ENCODE measurements at regions not wholly inside any gene's neighbourhood (a gene's known extent, or its start where the extent isn't known, plus 50 kb on each side); places are given as distances from the start of the nearest gene placed in this dataset.

DNA sequence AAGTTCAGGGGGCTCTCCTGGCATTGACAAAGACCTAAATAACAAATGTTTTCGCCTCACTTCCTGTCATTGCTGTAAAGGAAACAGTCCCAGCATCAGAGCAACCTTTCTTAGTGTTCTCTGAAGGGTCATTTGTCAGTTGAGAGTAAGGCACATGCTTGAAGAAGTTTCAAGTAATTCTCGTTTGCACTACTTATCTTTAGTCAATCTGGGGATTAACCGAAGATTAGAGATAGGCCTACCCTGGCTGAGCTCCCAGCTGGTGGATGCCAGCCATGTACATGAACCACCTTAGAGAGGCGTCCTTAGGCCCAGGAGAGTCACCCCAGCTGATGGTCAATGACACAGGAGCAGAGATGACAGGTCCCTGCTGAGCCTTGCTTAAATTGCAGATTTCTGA is 189.9 kb upstream of the PGRMC2 start:
- no peak for DNase-seq

DNA sequence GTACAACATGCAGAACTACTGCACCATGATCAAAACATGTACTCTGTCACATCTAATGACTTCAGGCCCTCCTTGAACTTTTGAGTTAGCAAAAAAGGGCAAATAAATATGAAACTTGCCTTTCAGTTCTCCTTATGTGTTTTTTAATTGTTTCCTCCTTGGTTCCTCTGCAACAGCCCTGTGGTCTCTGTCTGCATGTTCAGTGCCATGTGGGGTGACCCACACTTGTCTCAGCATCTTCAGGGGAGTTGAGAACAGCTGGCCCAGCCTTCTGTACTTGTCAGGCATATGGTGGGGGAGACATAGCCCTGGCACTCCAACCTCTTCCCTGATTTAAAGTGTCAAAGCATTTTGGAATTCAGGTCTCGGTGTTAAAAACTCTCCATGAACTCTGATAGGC is 188.0 kb upstream of the PGRMC2 start:
- no peak for DNase-seq

DNA sequence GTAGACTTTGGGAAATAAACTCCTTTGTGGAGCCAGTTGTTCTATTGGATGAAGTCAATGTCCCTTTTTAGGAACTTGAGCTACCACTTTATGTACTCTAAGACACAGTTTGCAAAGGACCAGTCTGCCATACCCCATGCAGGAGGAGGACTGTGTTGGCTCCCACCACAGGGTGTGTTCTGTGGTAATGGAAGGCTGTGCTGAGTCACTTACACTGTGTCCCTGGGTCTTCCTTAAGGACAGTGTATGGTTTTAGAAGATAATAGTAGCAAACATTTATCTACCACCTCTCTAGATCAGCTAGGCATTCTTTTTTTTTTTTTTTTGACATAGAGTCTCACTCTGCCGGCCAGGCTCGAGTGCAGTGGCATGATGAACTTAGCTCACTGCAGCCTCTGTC is 184.0 kb upstream of the PGRMC2 start:
- no peak for DNase-seq

DNA sequence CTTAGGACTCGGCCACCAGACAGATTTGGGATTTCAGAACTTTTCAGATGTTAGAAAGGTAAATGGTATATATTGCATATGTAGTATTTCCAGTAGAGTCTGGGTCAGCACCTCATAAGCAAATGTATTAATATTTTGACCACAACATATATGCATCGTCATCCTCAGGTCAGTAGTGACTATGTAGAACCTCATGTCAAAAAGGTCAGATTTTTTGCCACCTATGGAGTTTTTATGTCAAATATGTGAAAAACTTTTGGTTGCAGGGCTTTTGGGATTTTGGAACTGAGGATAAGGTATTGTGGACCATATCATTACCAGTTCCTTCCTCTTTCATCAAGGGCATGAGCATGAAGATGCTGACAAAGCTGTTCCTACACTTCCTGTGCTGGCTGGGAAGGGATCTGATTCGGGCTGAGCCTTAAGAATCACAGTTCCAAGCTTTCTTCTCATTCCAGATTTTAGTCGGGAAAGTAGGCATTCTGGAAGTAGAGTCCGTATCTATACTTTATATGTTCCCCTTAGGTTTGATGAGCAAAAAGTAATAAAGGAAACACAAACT is 183.0 kb upstream of the PGRMC2 start:
- no peak for DNase-seq

DNA sequence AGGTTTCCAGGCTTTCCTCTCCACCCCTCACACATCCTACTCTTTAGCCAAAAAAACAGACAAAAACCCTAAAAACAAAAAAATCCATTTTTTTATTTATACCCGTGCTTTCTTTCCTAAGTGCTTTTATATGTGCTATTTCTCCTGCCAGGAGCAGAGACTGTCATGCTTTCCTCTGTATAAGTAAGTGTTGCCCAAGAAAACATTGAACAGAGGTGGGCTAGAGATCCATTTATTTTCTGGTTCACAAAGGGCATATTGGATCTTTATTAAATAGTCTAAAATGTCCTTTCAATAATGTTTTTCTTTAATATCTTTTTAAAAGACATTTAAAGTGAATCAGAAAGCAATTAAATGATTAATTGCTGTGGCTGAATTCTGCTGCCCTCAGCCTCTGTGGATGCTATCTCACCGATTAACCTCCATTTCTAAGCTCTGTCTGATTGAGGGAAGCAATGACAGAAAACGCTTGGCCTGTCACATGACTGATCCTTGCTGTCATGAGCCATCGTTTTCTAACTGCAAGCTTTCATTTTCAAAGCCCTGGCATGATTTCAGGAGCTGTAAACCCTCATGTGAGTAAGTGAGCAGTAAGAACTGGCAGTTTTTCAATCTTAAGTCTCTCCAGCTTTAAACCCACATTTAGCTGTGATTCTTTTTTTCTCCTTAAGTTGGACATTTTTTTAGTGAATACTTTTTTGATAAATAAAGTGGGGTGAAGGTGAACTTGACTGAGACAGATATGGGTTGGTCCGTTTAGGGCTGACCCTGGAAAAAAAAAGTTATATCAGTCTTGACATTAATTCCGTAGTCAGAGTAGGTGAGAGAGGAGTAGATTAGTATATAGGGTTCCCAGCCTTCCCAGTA is 180.7 kb upstream of the PGRMC2 start:
- DNase-seq, result peak; percentile 48

DNA sequence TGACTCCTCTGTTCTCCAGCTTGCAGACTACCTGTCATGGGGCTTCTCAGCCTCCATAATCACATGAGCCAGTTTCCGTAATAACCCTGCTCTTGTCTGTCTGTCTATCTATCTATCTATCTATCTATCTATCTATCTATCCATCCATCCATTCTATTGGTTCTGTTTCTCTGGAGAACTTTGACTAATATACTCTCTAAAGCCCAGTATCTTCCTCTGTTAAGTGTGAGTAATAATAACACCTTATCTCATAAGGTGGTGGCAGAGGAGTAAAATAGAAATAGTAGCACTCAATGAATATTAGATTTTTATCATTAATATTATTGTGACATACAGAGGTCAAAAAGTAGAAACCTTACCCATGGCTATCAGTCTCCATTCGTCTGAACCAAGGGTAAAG is 177.9 kb upstream of the PGRMC2 start:
- DNase-seq, result no peak

DNA sequence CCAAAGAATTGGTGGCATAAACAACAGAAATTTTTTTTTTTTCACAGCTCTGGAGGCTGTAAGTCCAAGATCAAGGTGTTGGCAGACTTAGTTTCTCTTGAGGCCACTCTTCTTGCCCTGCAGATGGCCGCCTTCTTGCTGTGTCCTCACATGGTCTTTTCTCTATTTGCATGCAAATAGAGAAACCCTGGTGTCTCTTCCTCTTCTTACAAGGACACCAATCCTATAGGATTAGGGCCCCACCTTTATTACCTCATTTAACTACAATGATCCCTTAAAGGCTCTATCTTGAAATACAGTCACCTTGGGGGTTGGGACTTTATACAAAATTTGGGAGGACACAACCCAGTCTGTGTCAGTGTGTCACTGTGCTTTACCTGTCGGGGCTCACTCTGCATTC is 175.4 kb upstream of the PGRMC2 start:
- DNase-seq, result no peak

DNA sequence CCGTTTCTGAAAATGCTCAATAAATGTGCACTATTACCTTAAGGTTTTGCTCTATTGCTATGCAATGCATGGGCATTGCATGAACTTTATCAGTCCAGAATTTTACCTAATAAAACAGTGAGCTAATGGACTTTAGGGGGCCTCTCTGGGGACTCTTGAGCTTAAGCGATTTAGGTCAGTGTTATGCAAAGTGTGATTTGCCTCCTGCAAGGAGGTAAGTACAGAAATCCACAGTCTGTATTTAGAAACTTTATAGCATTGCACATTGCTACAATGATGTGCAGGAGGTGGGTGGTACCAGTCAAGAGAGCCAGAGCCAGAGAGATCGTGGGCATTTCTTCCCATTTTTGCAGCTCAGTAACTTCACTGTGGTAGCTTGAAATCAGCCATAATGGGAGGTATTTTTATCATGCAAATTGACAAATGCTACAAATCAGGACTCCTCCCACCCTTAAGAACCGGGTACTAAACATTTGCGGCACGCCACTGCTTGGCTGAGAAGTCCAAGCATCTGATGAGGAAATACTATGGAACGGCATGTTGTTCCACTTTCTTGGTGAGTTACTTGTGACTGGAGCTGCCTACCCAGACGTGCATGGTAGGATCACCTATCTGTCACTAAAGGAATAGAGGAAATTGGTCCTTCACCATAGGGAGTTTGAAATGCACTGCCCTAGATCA is 174.6 kb upstream of the PGRMC2 start:
- DNase-seq, result no peak

DNA sequence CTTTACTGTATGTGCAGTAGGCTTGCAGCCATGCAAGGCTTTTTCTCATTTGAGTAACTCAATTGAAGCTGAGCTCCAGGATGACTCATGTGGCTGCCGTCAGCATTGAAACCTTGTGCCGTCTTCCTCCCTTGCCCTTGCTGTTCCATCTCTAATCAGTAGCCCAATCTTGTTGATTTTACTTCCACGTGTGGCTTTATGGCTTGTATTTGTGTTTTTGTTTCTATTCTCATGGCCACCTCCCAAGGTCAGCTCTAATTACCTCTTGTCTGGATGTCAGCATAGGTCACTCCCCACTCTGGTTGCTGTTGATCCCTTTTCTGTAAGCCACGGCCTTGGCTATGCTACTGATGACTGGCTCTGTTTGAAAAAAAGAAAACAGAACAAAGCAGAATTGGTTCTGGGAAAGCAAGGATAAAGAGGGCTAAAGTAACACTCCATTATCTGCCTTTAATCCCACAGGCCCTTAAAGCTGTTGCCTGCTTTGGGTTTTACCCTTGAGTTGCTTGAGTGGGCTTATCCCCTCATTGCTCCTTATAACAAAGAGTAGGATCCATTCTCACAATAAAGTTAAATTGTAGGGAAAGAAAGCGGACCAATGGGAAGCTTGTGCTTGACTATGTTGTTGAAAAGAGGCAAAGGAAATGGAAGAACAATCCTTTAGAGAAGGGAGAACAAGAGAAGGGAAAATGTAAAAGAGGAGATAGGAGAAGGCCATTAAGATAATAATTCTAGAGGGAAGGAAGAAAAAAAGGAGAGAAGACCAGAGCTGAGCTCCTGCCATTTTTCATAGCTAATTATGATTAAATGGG is 173.9 kb upstream of the PGRMC2 start:
- DNase-seq, result peak; percentile 33

DNA sequence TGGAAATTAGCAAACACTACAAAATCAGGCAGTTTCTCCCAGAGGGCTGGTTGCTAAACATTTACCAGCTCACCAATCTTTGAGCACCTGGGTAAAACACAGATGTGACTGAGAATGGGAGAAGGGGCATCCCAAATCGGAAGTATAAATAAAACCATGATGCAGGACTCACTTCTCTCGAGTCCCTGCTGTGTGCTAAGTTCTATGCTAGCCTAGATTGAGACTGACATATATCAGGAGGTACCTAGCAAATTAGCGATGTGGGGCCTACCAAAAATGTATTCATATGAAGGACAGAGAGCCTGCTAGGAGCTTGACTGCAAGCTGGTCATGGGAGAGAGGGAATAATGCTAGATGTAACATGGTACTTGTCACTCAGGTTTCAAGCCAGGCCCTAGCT is 171.9 kb upstream of the PGRMC2 start:
- no peak for DNase-seq

DNA sequence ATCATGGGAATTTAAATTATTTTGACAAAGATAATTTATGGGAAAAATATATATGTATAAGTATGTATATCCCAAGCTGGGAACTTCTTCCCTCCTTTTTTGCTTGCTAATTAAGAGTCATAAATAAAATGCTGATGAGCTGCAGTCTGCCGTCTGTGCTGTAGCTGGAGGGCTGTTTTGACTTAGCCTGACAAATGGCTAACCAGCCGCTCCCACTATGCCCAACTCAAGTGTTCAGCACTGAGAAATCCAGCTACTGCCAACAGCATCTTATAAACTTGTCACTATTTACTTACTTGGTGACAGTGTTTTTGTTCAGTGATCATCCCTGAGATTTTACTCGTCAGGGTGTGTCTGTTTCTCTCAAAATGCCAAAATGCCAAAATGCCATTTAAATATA is 171.2 kb upstream of the PGRMC2 start:
- DNase-seq, result no peak

DNA sequence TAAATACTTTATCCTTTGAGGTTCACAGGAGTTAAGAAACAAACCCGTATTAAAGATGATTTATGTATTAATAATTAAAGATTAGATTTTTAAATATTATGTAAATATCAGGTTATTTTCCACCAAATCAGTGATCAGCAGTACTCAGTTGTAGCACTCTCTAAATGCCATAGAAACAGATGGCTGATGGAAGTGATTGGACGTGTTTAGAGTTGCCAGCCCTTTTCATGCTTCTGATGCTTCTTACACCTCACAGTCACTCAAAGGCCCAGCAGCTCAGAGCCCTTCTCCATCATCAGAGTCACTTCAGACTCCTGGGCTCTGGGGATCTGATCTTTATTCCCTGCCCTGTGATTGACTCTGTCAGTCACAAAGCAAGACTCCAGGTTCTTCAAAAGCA is 170.1 kb upstream of the PGRMC2 start:
- no peak for DNase-seq

DNA sequence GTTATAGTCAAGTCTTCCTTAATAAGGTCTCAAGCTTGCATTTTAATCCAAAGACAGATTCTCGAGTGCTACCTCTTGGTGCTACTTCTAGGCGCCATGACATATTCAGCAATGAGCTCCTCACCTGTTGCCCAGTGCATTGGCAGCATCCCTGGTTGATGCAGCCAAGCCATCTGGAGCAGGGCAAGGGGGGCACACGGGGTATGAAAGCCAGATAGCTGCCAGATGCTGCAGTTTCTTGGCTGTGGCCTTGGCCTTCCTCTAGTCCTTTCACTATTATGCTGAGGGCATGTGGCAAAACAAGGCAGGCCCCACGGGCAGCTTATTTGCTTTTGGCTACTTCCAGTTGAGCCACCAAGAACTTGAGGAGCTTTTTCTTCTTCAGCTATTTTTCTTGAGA is 168.6 kb upstream of the PGRMC2 start:
- DNase-seq, result no peak

DNA sequence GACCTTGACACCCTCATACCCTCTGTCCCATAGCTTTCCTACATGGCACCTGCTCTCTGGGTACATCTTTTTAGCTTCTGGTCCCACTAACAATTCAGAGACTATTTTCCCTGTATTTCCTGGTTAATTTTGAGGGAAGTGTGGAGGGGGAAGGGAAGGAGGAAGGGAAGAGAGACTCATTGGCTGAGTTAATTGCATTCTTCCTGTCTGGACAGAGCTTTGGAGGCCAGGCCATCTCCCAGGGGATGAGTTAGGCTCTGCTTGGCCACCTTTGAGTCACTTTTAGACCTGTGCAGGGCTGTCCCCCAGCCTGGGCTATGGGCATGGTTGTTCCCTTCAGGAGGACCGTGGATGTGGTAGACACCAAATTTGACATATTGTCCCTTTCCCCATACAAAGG is 167.9 kb upstream of the PGRMC2 start:
- no peak for DNase-seq

DNA sequence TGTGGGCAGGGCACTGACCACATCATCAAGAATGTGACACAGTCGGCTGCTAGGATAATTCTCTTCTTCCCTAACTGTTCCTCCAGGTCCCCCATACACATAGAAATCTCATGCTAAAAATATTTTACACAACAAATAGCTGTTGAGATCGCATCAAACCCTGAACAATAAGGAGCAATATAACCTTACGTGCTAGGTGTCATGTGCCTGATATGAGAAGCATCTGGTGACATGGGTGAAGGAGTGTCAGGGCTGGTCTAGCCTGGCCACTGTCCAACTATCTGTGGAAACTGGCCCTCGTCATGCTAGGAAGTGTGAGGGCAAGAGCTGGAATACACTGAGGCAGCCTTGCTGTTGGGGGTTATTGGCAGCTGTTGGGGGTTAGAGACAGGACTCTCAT is 167.3 kb upstream of the PGRMC2 start:
- DNase-seq, result no peak

DNA sequence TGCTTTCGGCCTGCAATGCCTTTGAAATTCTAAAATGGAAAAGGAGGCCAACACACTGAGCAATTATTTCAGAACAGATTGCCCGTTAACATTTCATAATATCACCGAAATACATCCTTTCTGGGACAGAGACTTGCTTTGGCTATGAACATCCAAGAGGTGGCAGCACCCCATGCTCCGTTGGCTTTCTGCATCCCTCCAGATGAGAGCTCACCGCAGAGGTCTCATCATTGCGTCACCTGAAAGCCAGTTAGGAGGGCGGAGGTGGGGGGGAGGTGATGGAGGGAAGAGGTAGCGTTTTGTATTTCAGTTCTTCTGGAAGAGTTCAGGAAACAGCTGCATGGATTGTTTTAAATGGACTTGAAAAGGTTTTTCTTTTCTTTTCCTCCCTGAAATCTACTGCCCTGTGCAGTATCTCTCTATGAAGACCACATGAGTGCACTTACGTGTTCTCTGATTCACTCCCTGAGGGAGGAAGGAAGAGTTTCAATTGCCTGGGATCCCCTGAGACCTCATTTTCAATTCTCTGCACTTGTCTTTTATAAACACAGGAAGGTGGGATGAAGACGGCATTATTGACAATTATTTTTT is 166.8 kb upstream of the PGRMC2 start:
- DNase-seq, result peak; percentile 64

DNA sequence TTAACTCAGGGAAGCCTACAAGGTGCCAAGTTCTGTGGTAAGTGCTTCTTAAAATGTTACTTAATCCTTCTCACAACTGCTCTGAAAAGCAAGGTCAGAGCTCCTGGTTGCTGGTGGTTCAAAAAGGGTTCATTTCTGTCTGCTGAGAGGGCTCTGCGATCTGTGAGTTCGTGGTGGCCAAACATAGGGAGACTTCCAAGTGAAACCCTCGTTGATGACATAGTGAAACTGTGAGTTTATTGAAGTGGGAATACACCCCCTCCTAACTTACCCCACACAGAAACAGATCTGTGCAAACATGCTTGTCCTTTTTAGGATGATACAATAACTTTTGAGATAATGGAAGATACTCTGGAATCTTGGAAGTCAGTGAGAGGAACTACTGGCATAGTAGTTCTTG is 164.8 kb upstream of the PGRMC2 start:
- DNase-seq, result no peak

DNA sequence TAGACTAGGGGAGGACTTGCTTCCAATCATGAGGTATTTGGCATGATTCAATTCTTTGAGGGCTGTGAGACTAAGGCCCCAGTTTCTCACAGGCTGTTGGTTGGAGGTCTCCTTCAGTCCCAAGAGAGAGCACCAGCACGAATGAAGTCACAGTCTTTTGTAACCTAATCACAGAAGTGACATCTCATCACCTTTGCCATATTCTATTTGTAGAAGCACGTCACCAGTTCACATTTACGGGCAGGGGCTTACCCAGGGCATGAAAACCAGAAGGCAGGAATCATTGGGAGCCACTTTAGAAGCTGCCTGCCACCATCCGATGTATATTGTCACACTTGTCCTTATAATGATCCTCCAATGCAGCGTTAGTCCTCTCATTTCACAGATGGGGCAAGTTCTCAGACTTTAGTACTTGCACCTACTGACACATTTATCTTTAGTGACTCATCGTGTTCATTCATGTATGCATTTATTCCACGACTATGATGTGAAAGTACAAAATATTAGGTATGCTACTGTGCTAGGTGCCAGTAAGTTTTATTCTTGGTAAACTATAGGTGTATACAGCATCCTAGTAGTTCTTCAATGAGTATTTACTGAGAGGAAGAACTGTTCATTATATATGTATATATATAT is 163.8 kb upstream of the PGRMC2 start:
- no peak for DNase-seq

DNA sequence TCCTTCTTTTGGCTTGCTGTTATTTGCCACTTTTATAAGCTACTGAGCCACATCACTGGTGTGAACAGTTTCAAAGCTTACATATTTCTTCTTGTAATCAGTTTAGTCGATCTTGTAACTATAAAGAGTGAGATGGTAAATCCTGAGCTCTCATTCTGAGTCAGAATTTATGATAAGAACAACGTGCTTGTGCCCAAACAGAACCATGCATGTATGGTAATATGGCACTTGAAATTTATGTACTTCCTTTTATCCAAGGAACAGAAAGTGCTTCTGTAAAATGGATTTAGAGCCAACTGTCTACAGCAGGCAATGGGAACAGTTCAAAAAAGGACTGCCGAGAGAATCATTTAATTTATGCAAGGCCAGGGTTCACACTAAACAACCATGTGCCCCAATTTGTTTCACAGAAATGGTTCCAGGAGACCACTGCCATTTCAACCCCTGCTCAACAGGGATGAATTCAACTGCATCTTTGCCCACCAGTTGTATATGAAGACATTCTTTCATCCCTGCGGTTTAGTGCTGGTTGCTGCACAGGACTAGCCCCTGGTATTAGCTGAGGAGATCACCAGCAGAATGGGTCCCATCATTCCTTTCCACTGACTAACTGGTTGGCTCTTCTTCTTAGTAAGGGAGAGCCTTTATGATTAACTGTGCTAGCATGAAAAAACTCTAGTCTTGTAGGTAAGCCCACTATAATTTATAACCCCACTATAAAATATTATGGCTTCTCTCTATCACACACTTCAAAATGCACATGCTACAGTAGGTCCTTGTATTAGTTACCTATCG is 162.9 kb upstream of the PGRMC2 start:
- DNase-seq, result no peak

DNA sequence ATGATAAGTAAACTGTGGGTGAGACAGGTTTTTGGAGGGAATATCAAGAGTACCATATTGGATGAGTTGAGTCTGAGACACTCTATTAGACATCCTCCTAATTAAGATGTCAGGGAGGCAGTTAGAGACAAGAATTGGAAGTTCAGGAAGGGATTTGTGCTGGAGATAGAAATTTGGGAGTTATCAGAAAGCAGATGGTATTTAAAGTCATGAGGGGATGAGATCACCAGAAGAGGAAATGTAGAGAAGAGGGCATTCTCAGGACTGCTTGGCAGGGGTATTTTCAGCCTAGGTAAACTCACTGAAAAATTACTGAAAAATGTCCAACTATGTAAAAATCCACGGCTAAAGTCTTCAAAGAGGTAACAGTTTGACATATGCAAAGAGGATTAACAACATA is 161.6 kb upstream of the PGRMC2 start:
- no peak for DNase-seq

DNA sequence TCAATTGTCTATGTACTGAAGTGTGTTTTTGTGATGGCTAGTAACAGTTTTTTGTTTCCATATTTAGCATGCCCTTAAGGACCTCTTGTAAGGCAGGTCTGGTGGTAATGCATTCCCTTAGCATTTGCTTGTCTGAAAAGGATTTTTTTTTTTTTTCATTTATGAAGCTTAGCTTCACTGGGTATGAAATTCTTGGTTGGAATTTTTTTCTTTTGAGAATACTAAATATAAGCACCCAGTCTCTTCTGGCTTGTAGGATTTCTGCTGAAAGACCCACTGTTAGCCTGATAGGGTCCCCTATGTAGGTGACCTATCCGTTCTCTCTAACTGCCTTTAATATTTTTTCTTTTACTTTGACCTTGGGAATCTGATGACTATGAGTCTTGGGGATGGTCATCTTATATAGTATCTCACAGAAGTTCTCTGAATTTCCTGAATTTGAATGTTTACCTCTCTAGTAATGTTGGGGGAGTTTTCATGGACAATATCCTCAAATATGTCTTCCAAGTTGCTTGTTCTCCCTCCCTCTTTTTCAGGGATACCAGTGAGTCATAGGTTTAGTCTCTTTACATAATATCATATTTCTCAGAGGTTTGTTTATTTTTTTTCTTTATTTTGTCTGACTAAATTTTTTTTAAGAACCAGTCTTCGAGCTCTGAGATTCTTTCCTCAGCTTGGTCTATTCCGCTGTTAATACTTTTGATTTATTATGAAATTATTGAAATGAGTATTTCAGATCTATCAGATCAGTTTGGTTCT is 157.1 kb upstream of the PGRMC2 start:
- DNase-seq, result no peak
